ENCODE measurements at regions not wholly inside any gene's neighbourhood (a gene's known extent, or its start where the extent isn't known, plus 50 kb on each side); places are given as distances from the start of the nearest gene placed in this dataset.
A peak's percentile ranks its signal among the peaks of the same experiment; 100 is the strongest.

DNA sequence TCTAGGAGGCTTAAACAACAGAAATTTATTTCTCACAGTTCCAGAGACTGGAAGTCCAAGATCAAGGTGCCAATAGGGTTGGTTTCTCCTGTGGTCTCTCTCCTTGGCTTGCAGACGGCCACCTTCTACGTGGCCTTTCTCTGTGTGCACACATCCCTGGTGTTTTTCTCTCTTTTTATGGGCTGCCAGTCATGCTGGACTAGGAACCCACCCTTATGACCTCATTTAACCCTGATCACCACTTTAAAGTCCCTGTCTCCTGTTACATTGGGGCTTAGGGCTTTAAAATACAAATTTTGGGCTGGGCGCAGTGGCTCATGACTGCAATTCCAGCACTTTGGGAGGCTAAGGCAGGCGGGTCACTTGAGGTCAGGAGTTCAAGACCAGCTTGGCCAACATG, 157.1 kb downstream of the TLE1 start:
- DNase-seq (ENCODE audit: low spot score), result no peak

DNA sequence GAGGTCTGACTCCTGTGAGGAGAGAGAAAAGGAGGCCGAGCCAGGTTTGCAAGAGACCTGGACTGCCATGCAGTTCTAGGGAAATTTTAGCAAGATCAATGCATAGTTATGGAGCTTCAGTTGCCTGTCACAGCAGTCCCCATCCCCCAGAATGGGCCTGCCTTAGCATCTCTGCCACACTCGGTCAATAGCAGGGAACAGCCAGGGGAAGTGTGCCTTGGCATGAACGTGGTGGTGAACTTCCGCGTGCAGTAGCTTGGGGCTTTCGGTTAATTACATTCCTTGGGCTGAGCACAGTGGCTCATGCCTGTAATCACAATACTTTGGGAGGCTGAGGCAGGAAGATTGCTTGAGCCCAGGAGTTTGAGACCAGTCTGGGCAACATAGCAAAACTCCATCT, 157.8 kb downstream of the TLE1 start:
- DNase-seq (ENCODE audit: low spot score), result no peak

DNA sequence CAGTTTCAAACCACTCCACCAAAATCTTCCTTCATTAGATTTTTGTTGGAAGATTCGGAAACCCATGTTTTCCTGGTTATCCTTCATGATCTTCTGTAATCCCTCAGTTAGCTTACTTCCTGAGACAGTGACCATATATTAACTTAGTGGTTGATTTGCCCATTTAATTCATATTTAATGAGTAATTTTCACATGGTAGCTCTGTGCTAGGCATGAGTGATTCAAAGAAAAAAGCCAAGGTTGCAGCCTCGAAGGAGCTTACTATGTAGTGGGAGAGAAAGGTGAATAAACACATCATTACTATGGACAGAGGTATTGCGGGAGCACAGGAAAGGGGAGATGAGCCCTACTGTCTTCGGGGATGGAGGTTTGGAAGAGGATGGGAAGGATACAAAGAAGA, 158.5 kb downstream of the TLE1 start:
- DNase-seq (ENCODE audit: low spot score), result no peak

DNA sequence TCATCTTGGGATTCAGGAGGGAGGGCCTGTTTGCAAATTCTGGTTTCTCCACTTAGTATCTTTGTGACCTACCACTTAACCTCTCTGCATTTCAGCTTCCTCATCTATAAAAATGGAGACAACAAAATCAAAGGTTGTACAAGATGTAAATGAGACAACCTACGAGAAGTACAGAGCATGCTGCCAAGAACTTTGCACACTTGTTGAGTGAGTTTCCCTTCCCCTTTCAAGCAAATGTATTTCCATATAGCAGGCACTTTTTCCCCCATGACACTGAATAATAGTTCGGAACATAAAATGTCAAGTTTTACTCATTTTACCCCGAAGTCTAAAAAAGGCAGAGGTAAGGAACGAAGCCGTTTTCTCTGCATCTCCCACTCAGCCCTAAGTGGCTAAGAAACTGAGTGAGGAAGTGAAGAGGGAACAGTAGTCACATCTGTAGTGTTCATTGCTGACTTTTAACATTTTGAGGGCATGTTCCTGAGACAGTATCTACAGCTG, 159.0 kb downstream of the TLE1 start:
- no peak for DNase-seq (ENCODE audit: low spot score)

DNA sequence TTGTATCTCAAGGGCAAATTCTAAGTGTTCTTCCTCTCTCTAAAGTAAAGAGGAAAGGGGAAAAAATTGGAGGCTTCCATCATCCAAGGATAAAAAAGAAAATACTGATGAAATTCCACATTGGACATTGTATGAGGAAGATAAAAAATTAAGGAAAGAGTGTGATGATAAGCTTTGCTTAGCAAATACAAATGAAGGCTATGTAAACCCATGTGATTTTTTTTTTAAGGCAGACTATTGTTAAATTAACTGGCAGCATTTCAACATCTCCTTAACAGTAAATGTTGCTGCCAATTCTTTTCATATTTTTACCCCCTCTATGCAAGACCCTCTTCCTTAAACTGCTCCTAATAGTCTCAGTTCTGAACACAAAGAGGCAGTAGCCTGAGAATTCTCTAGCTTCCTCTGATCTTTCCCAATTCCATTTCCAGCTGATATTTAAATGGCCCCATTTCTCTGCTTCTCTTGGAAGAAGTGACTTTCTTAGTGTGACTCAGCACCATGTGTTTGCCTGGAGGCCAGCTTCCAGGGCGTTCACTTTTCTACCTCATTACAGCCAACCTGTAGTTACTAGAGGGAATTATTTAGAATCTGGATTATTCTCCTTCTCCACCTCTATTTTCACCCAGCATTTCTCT, 159.7 kb downstream of the TLE1 start:
- no peak for DNase-seq (ENCODE audit: low spot score)

DNA sequence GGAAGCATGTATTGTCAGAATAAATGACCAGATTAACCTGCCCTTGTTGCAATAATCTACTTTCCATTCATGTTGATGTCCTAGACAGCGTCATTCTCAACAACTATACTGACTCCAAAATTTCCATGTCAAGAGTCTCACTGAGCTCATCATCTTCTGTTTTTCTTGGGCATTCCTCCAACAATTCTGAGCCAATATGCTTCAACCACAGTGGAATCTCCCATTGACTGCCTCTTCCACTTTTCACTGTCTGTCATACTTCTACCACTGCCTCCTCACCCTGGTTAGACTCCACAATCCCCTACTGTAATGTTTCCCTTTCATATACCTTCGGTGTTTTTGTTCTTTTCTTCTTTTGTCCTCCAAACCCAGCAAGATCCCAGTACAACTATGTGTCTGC, 162.8 kb downstream of the TLE1 start:
- DNase-seq (ENCODE audit: low spot score), result no peak

DNA sequence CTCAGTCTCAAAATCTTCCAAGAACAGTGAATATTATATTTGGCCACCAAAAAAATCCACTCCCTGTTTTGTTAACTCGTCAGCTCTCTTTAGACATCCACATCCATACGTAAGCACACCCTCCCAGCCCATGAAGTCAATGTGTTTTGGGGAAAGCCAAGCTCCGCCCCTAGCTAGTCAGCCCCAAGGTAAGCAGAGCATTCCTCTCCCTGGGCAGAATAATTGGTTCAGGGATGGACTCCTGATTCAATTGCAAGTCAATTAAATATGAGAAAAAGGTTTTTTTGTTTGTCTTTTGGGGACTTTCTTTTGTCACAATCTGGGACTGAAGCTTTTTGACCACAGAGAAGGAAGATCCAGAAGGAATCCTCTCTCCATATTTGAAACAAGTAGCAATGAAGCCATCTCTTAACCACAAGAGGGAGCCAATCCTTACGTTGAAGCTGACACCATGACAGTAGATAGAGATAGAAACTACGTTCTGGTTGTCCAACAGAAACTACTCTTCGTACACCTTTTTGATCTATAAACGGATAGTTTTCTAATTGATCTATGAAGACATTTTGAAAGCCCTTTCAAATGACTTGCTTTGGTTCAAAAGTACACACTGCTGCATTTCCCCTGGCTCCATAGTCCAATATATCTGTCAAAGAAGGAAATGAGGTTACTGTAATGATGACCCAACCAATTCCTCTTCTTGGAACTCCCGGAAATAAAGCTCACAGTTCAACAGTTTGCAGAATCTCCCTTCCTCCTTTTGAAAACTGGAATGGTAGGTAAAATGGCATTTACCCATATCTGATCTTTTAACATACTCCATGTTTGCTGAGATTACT, 166.4 kb downstream of the TLE1 start:
- peak; percentile 33 for DNase-seq (ENCODE audit: low spot score)

DNA sequence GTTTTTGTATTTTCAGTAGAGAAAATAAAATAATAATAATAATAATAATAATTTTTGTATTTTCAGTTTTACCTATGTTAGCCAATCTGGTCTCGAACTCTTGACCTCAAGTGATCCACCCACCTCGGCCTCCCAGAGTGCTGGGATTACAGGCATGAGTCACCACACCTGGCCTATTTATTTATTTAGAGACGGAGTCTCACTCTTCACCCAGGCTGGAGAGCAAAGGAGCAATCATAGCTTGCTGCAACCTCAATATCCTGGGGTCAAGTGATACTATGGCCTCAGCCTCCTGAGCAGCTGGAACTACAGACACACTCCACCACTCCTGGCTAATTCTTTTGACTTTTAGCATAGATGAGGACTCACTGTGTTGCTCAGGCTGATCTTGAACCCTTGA, 167.5 kb downstream of the TLE1 start:
- no peak for DNase-seq (ENCODE audit: low spot score)

DNA sequence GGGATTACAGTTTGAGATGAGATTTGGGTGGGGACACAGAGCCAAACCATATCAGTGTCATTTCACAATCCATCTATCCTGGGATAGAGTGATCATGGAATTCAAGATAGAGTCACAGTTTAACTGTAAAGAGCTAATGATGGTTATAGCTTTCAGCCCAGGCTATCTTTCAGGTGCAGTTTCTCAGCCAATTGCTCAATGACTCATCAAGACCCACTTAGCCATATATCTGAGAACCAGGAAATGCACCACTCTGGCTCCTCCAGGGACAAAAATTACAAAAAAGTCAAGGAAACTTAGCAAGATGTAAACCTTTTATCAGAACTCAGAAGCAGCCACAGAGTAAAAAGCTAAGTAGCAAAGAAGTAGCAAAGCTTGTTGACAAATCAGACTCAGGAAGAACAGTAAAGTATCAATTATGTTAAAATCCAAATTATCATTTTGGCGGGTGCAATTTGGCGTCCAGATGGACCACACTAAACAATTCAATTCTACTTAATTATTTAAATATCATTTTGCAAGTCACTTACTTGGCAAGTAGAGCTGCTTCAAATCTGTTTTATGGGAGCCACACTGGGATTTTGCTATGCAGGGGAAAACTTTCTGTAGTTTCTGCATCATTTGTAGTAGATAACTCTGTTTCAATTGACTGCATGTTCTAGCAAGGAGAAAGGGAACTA, 169.4 kb downstream of the TLE1 start:
- DNase-seq (ENCODE audit: low spot score), result no peak

DNA sequence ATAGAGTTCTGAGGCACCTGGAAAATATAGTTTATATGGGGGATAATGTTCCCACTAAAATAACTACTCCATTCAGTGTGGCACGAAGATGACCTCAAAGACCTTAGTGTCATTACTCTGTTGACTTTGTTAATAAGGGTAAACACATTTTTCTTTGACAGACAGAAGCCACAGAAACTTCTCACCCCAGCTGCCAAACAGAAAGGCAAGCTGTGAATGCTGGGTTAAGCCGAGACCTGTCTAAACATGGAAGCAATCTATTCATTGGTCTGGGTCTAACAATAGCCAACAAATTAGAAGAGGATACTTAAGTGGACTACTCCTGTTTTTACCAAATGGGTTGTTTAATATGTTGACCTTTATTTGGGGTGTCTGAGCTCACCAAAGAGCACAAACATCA, 171.4 kb downstream of the TLE1 start:
- no peak for DNase-seq (ENCODE audit: low spot score)

DNA sequence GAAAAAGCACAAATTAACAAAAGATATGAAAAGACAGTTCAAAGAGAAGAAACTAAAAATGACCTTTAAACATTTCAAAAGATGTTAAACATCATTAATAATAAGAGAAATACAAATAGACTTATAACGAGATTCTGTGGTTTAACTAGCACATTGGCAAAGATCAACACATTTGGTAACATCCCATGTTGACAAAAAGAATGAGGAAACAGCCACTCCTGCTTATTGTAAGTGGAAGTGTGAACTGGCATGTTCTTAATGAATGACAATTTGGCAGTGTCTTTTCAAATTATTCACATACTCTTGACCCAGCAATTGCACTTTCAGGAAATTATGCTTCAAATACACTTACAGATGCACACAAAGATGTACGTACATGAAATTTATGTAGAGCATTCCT, 176.3 kb downstream of the TLE1 start:
- no peak for DNase-seq (ENCODE audit: low spot score)

DNA sequence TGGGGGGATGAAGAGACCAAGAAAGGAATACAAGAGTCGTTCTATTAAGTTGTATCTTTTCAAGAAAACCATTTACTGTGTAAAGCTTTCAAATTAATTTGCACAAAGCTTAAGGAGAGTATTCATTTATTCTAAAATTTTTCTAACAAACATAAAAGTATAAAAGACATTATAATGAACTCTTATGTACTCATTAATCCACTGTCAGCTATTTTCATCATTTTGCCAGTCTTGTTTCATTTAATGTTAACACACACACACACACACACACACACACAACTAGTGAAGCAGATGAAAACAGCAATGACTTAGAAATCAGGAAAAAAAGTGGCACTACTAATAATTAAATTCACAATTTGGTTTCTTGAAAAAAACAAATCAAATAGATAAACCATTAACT, 176.7 kb downstream of the TLE1 start:
- no peak for DNase-seq (ENCODE audit: low spot score)

DNA sequence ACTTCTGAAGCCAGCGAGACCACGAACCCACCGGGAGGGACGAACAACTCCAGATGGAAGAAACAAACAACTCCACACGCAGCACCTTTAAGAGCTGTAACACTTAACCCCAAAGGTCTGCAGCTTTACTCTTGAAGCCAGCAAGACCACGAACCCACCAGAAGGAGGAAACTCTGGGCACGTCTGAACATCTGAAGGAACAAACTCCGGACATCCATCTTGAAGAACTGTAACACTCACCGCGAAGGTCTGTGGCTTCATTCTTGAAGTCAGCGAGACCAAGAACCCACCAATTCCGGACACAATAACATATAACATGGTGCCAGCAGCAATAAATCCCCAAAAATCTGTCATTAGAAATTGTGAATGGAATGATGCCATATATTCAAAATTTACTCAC, 180.9 kb downstream of the TLE1 start:
- no peak for DNase-seq (ENCODE audit: low spot score)

DNA sequence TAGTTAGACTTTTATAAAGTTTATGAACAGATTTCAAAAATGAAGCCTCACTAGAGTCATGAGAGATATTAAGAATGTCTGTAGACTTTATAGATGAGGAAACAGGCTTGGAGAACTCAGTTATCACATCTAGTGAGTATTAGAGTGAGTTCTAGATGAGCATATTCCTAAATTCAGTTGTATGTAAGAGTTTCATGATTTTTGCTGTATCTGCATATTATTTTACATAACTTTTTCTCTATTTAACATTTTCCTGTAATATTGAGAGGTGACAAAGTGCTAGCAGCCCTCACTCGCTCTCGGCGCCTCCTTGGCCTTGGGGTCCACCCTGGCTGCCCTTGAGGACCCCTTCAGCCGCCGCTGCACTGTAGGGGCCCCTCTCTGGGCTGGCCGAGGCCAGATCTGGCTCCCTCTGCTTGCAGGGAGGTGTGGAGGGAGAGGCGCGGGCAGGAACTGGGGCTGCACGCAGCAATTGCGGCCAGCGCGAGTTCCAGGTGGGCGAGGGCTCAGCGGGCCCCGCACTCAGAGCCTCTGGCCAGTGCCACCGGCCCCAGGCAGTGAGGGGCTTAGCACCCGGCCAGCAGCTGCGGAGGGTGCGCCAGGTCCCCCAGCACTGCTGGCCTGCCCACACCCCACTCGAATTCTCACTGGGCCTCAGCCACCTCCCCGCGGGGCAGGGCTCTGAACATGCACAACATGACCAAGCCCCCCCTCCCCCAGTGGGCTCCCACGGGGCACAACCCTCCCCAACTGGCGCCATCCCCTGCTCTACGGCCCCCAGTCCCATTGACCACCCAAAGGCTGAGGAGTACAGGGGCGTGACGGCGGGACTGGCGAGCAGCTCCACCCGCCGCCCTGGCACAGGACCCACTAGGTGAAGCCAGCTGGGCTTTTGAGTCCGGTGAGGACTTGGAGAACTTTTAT, 182.1 kb downstream of the TLE1 start:
- no peak for DNase-seq (ENCODE audit: low spot score)

DNA sequence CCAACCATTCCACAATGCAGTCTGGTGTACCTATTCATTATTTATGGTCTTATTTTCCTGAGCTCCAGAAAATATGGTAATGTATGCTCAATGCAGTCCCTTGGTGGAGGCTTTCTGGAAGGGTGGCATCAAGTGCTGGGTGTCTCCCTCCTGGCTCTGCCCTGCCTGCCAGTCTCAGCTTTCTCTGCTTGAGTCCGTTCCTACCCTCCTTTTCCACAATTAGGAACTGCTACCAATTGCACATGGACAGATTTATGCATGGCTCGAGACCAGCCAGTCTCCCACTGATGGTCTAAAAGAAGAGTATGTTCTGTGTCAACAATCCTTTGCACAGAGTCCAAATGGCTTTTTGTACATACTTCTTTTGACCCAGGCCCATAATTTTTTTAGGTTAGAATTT, 189.8 kb downstream of the TLE1 start:
- DNase-seq (ENCODE audit: low spot score), result no peak

DNA sequence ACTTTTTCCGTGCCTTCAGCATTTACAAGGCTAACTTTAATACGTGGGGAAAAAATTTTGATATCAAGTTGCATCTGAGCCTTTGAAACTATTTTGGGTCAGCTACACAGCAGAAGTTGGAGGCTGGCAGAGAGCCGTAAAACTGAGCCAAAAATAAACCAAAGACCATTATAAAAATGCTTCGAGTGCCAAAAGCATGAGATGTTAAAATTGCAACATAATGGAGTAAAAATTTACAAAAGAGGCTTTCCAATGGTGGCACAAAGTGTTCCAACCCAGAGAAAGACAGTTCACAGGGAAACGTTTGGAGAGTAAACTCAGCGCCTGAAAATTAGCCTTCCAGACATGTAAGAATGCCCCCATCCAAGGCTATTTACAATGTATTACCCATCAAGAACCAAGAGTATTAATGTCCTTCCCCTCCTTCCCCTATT, 190.3 kb downstream of the TLE1 start:
- DNase-seq (ENCODE audit: low spot score), result no peak

DNA sequence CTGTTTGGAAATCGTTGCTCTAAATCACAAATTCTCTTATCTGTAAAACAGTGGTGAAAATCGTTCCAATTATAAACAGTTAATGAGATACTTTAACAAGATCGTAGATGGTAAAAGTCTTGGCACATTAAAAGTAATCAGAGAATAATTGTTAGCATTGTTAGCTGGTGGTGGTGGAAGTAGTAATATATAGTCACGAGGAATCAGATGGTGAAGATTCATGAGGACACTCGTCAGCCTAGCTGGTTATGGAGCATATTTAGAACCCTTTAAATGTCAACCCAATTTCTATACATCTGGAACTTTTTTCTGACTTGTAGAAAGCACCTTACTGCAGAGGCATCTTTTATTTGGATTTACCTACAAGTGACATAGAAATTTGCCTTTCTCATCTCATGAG, 190.8 kb downstream of the TLE1 start:
- no peak for DNase-seq (ENCODE audit: low spot score)

DNA sequence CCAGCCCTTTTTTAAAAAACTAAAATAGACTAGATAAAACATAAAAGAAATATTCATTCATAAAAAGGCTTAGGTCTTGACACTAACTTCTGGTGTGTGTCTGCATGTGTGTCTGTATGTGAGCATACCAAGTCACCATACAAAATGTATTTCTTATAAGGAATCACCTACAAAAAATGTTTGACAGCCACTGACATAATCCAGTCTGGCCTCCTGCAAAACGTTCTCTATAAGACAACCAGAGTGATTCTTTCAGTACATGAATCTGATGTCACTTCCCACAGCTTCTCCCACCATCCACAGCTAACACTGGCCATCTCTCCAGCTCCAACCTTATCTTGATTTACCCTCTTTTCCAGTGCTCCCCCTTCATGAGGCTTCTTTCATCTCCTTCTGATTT, 192.3 kb downstream of the TLE1 start:
- no peak for DNase-seq (ENCODE audit: low spot score)

DNA sequence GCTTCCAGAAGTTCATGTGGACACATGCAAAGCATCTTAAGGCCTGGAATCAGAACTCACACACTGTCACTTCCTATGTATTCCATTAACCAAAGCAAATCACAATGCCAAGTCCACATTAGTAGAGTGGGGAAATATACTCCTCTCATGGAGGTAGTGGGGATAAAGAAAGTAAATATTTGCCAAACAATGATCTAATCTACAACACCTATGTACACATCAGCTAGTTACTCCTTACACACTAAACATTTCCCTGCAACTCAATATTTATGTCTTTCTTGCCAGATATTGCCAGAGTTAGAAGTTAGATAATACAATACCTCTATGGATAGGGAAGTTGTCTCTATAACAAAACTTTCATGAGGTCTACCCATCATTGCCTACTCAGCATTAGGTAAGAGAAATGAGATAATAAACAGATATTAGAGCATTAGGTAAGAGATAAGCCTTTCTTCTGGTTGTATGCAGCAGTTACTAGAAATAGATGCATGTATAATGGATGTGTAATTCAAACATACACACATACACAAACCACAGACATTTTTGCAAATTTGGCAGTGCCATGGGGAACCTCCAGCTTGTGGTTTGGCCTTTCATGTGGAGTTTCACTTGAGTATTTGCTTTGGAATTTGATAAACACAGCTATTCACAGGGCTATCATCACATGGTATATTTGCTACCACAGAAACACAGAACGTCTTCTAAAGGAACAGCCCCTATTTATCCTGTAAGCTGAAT, 196.5 kb downstream of the TLE1 start:
- DNase-seq (ENCODE audit: low spot score), result no peak

DNA sequence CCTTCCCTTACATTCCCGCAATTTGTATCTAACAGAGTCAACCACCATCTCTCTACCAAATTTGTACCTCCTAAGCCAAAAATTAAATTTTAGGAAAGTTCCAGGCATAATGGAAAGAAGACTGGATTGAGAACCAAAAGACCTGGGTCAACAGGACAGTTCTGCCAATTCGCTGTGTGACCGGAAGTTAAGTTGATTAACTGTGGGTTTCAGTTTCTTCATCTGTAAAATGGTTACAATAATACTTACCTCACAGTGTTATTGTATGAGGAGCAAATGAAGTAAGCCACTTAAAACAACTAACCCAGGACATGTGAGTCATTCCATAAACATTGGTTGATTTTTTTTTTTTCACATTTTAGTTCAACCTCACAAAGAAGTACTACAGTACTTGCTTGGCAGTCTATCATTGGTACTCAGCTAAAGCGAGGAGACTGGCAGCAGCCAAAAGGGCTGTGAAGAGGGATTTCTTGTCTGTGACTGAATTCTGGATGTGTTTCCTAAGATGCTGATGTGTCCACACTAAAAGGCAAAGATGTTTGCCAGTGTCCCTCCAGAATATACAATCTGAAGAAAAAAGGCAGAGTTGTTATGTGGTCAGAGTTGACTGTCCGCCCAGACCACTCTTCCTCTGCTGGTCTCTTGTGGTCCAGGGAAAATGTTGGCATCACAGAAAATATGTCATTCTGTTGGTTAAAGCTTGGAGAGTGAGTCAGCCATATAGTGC, 198.6 kb downstream of the TLE1 start:
- no peak for DNase-seq (ENCODE audit: low spot score)

DNA sequence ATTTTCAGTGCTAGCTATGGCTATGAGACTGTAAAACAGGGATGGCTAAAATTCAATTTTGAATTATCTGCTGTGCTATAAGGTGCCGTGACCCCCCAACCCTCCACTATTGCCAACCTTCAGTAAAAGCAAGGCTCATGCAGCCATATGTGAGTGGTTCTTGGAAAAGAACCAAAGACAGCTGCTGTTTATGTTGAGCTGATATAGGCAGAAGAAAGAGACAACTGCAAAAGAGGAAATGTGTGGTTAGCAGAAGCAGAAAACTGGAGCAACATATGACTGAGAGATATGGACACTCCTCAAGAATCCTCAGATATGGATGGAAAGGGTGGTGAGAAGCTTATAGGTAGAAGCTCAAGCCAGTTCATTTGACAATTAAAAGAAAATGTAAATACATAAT, 200.3 kb downstream of the TLE1 start:
- DNase-seq (ENCODE audit: low spot score), result no peak
